Body of pancreas (tissue), 4 donors: ENCODE measurements at regions not wholly inside any gene's neighbourhood (a gene's known extent, or its start where the extent isn't known, plus 50 kb on each side); places are given as distances from the start of the nearest gene placed in this dataset.

Experiments used
- CTCF ChIP-seq, 7 experiments: fragments of 450-650 bp in 4 of 7; fragments of 200-600 bp in 3 of 7; sonication (generic) in 3 of 7; IDR thresholded peaks; one replicate each; pipeline ENCODE4 v1.5.1; 2016 to 2019; ENCODE audit warnings: antibody characterized with exemption in 7 of 7
- POLR2A ChIP-seq, 3 donors: fragments of 450-650 bp; IDR thresholded peaks; one replicate each; pipeline ENCODE4 v1.6.1; 2016; ENCODE audit warnings: antibody characterized with exemption in 3 of 3, mild to moderate bottlenecking in 2 of 3

- TF ChIP-seq POLR2A (IDR thresholded peaks at IDR 0.05) (no peak), CTCF (IDR thresholded peaks at IDR 0.05) (no peak)
These were observed 51.8 kb upstream of the CHST3 start for GRCh38 chr10:71912431-71912830.
